NT2/D1 (cell line): ENCODE measurements at regions not wholly inside any gene's neighbourhood (a gene's known extent, or its start where the extent isn't known, plus 50 kb on each side); places are given as distances from the start of the nearest gene placed in this dataset.
"Not testable (repeated sequence)": the region's sequence is repeated elsewhere in the genome, so short reads cannot be mapped to it uniquely, and the experiment has no call there.

Experiments used
- DNase-seq: peaks from one replicate; pipeline ENCODE4 v3.0.0-alpha.2; 2011; ENCODE audit warnings: low read depth, low spot score
- H3K27me3 ChIP-seq: 2 replicates; pipeline ENCODE4 v1.6.0; 2011; ENCODE audit warnings: mild to moderate bottlenecking; ENCODE audit not compliant: insufficient read length, insufficient read depth
- H3K36me3 ChIP-seq: 2 replicates; pipeline ENCODE4 v1.6.1; 2011; ENCODE audit warnings: mild to moderate bottlenecking, low read length, mixed read lengths; ENCODE audit not compliant: insufficient read depth, insufficient read length
- H3K4me1 ChIP-seq: 2 replicates; pipeline ENCODE4 v1.5.1; 2011; ENCODE audit not compliant: insufficient read depth, insufficient read length
- H3K4me3 ChIP-seq: 2 replicates; pipeline ENCODE4 v1.5.1; 2011; ENCODE audit warnings: low read depth; ENCODE audit not compliant: insufficient read length
- H3K9ac ChIP-seq: 2 replicates; pipeline ENCODE4 v1.6.0; 2011; ENCODE audit warnings: low read depth; ENCODE audit not compliant: insufficient read length
- H3K9me3 ChIP-seq: 2 replicates; pipeline ENCODE4 v1.5.1; 2011; ENCODE audit warnings: mild to moderate bottlenecking, low read length; ENCODE audit not compliant: insufficient read depth
- SUZ12 ChIP-seq: IDR thresholded peaks from 2 replicates; pipeline ENCODE4 v1.6.1; 2011; ENCODE audit not compliant: insufficient read length, insufficient read depth; ENCODE audit errors: extremely low read depth
- YY1 ChIP-seq: IDR thresholded peaks from 2 replicates; pipeline ENCODE4 v1.6.1; 2011; ENCODE audit not compliant: insufficient read length, insufficient read depth
- ZNF274 ChIP-seq: IDR thresholded peaks from 2 replicates; pipeline ENCODE4 v1.6.1; 2011; ENCODE audit warnings: mild to moderate bottlenecking, low read depth, low read length

DNA sequence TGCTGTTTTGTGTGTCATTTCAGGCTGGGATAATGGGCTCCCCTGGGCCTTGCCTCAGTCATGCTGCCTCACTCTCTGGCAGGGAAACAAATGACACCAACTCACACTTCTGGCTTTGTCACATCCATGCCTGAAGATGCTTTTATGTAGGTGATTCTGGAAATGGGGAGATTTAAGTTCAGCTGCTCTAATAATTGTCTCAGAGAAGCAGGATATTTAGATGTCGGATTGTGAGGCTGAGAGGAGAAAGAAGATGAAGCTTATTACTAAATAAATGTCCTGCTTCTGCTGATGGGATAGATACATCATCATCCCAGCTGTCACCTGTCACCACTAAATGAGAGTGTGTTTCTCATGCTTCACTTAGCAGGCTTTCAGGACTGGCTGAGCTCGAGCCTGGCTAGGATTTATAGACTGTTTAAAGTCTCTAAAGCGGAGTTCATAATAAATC lies 480.2 kb upstream of the SPTLC3 start:
- no peaks in the 10 kb centered on the region for H3K27me3 ChIP-seq
- TF ChIP-seq ZNF274 (no peak), YY1 (no peak), SUZ12 (no peak)
- H3K9ac ChIP-seq: no peak overlapping the region
- no peak overlapping the region for H3K4me3 ChIP-seq
- H3K4me1 ChIP-seq: no peaks in the 10 kb centered on the region
- no peaks in the 10 kb centered on the region for H3K9me3 ChIP-seq
- no peaks in the 10 kb centered on the region for H3K36me3 ChIP-seq
- DNase-seq: no peak

DNA sequence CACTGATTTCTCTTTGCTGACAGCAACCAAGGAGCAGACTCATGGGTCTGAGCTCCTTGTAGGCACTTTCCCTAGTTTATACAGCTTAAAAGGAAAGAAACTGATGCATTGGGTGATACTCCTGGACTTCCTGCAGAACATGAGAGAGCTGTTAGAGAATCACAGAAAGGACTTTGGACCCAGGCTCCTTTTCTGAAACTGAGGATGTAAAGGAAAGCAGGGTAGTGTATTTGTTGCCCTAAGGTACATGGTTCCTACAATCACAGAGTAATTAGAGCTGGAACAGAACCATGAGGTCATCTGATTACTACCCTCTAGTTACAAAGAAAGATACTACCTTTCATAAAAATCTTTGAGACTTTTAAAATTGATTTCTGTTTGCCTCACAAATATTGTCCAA lies 477.1 kb upstream of the SPTLC3 start:
- Histone ChIP-seq H3K36me3 (no peaks in the 10 kb centered on the region), H3K27me3 (no peaks in the 10 kb centered on the region), H3K9ac (no peak overlapping the region), H3K9me3 (no peaks in the 10 kb centered on the region), H3K4me1 (no peaks in the 10 kb centered on the region), H3K4me3 (no peak overlapping the region)
- TF ChIP-seq YY1 (no peak), ZNF274 (no peak), SUZ12 (no peak)
- no peak for DNase-seq

DNA sequence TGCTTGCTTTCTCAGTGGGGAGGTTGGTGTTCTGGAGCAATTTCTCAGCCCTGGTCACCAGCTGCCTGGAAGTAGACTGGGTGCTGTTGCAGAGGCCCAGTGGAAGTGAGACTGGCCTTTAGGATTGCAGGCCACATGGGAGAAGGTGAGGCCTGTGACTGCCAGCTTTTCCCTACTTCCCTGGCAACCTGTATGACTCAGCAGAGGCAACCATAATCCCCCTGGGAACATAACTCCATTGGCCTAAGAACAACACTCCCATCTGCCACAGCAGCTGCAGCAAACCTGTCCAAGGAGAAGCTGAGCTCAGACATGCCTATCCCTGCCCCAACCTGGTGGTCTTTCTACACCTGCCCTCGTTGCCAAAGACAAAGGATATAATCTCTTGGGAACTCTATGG lies 473.5 kb upstream of the SPTLC3 start:
- TF ChIP-seq SUZ12 (no peak), YY1 (no peak), ZNF274 (no peak)
- Histone ChIP-seq H3K4me1 (no peaks in the 10 kb centered on the region), H3K4me3 (no peak overlapping the region), H3K27me3 (no peaks in the 10 kb centered on the region), H3K9me3 (no peaks in the 10 kb centered on the region), H3K9ac (no peak overlapping the region), H3K36me3 (no peaks in the 10 kb centered on the region)
- no peak for DNase-seq

DNA sequence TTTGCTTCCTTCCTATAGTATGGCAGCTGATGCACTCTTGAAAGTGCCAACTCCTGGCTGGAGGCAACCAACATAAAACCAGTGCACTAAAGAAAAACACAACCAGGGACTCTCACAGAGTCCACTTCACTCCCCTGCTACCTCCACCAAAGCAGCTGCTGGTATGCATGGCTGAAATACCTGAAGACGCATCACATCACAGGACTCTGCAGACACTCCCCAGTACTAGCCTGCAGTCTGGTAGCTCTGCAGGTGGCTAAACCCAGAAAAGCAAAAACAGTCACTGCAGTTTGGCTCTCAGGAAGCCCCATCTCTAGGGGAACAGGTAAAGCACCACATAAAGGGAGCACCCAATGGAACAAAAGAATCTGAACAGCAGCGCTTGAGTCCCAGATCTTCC lies 473.0 kb upstream of the SPTLC3 start:
- Histone ChIP-seq H3K36me3 (no peaks in the 10 kb centered on the region), H3K9ac (no peak overlapping the region), H3K4me3 (no peak overlapping the region), H3K9me3 (no peaks in the 10 kb centered on the region), H3K27me3 (no peaks in the 10 kb centered on the region), H3K4me1 (no peaks in the 10 kb centered on the region)
- DNase-seq: no peak
- TF ChIP-seq SUZ12 (no peak), YY1 (no peak), ZNF274 (no peak)

DNA sequence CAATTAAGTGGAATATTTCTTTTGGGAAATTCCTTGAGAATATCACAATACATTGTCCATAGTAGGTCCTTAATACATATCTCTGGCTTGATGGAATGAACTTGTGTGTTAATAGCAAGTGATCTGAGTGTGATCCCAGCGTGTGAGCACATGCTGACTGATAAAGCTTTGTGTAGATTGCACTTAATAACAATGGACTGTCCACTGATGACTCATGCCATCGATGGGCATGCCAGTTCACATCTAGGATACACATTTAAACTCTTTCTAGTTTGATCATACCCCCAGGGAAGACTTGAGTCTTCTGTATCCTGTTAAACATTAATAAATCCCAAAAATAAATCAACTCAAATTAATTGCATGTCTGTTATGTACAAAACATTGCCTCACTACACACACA lies 454.3 kb upstream of the SPTLC3 start:
- no peak for TF ChIP-seq SUZ12
- TF ChIP-seq YY1: no peak
- no peak for TF ChIP-seq ZNF274
- no peaks in the 10 kb centered on the region for H3K36me3 ChIP-seq
- DNase-seq: no peak

DNA sequence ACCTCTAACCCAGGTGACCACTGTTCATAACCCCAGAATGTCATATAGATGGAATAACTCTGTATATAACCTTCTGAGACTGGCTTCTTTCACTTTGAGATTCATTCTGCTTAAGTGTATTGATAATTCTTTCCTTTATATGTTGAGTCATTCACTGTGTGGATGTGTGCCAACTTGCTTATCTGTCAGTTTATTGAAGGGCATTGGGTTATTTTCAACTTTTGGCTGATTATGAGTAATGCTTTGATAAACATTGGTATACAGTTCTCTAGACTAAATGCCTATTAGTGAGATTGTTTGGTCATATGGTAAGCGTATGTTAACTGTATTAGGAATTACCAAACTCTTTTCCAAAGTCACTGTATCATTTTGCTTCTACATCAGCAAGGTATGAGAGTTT lies 453.4 kb upstream of the SPTLC3 start:
- no peak overlapping the region for H3K9ac ChIP-seq
- H3K27me3 ChIP-seq: no peaks in the 10 kb centered on the region
- DNase-seq: no peak
- H3K4me3 ChIP-seq: no peak overlapping the region
- no peaks in the 10 kb centered on the region for H3K4me1 ChIP-seq
- no peaks in the 10 kb centered on the region for H3K36me3 ChIP-seq
- no peaks in the 10 kb centered on the region for H3K9me3 ChIP-seq
- TF ChIP-seq YY1 (no peak), SUZ12 (no peak), ZNF274 (no peak)

More for the DNA sequence above, 454.3 kb upstream of the SPTLC3 start:
- Histone ChIP-seq H3K4me1 (no peaks in the 10 kb centered on the region), H3K4me3 (no peak overlapping the region), H3K9me3 (no peaks in the 10 kb centered on the region), H3K9ac (no peak overlapping the region), H3K27me3 (no peaks in the 10 kb centered on the region)

DNA sequence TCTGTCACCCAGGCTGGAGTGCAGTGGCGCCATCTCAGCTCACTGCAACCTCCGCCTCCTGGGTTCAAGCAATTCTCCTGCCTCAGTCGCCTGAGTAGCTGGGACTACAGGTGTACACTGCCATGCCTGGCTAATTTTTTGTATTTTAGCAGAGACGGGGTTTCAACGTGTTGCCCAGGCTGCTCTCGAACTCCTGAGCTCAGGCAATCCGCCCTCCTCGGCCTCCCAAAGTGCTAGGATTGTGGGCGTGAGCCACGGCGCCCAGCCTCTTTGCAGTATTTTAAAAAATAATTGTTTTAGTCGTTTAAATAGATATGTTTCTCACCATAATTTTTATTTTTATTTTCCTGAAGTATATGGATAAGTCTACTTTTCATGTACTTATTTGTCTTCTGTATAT lies 452.9 kb upstream of the SPTLC3 start:
- H3K36me3 ChIP-seq, H3K9me3 ChIP-seq, H3K4me1 ChIP-seq, DNase-seq, H3K9ac ChIP-seq, H3K4me3 ChIP-seq, H3K27me3 ChIP-seq: not testable (repeated sequence)

DNA sequence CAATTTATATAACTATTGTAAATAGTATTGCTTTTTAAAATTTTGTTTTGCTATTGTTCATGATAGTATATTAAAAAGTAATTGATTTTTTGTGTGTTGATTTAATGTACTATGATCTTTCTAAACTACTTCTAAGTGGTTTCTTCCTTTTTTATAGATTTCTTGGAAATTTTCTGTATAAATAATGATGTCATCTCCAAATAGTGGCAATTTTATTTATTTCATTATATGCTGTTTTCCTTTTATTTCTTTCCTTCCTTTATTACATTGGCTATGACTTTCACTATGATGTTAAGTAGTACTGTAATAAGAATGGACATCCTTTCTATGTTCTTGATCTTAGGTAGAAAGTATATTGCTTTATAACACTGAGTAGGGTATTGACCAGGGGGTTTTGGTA lies 451.5 kb upstream of the SPTLC3 start:
- Histone ChIP-seq H3K4me1 (no peaks in the 10 kb centered on the region), H3K9me3 (no peaks in the 10 kb centered on the region), H3K4me3 (no peak overlapping the region), H3K27me3 (no peaks in the 10 kb centered on the region), H3K9ac (no peak overlapping the region), H3K36me3 (no peaks in the 10 kb centered on the region)
- no peak for DNase-seq
- TF ChIP-seq SUZ12 (no peak), ZNF274 (no peak), YY1 (no peak)
